ENCODE measurements at regions not wholly inside any gene's neighbourhood (a gene's known extent, or its start where the extent isn't known, plus 50 kb on each side); places are given as distances from the start of the nearest gene placed in this dataset.

- no peak for DNase-seq (ENCODE audit: low read depth)
- in situ Hi-C loops (cut with HindIII; ENCODE audit: low sequenced_read_pairs) = no loop called here
- TF ChIP-seq CTCF (IDR thresholded peaks at IDR 0.05; ENCODE audit: low read depth, low read length, missing control alignments) = no peak
- no peak overlapping the region for H3K4me3 ChIP-seq (ENCODE audit: low read depth, low read length)
Measured at GRCh38 chr1:56363007-56363770, 216.2 kb downstream of the PLPP3 start.

- H3K4me3 ChIP-seq (ENCODE audit: low read depth, low read length) = no peak overlapping the region
- in situ Hi-C loops (cut with HindIII; ENCODE audit: low sequenced_read_pairs) = no loop called here
- DNase-seq (ENCODE audit: low read depth) = no peak
- TF ChIP-seq CTCF (IDR thresholded peaks at IDR 0.05; ENCODE audit: low read depth, low read length, missing control alignments) = no peak
Measured at GRCh38 chr1:56360021-56360420, 219.3 kb downstream of the PLPP3 start.

GRCh38 chr1:56359056-56359455 is 220.3 kb downstream of the PLPP3 start:
- DNase-seq (ENCODE audit: low read depth) = no peak
- TF ChIP-seq CTCF (IDR thresholded peaks at IDR 0.05; ENCODE audit: low read depth, low read length, missing control alignments) = no peak
- in situ Hi-C loops (cut with HindIII; ENCODE audit: low sequenced_read_pairs) = no loop called here
- no peak overlapping the region for H3K4me3 ChIP-seq (ENCODE audit: low read depth, low read length)

GRCh38 chr1:56357927-56358690 is 221.3 kb downstream of the PLPP3 start:
- H3K4me3 ChIP-seq (ENCODE audit: low read depth, low read length) = no peak overlapping the region
- in situ Hi-C loops (cut with HindIII; ENCODE audit: low sequenced_read_pairs) = no loop called here
- TF ChIP-seq CTCF (IDR thresholded peaks at IDR 0.05; ENCODE audit: low read depth, low read length, missing control alignments) = no peak
- no peak for DNase-seq (ENCODE audit: low read depth)

- in situ Hi-C loops (cut with HindIII; ENCODE audit: low sequenced_read_pairs) = no loop called here
- TF ChIP-seq CTCF (IDR thresholded peaks at IDR 0.05; ENCODE audit: low read depth, low read length, missing control alignments) = no peak
- no peak overlapping the region for H3K4me3 ChIP-seq (ENCODE audit: low read depth, low read length)
- no peak for DNase-seq (ENCODE audit: low read depth)
Measured at GRCh38 chr1:56356376-56356990, 222.9 kb downstream of the PLPP3 start.

- in situ Hi-C loops (cut with HindIII; ENCODE audit: low sequenced_read_pairs) = no loop called here
- H3K4me3 ChIP-seq (ENCODE audit: low read depth, low read length) = no peak overlapping the region
- no peak for DNase-seq (ENCODE audit: low read depth)
- TF ChIP-seq CTCF (IDR thresholded peaks at IDR 0.05; ENCODE audit: low read depth, low read length, missing control alignments) = no peak
Measured at GRCh38 chr1:56355918-56356317, 223.4 kb downstream of the PLPP3 start.

Measured in astrocyte of the cerebellum (primary cell).